Uterus (tissue), 2 donors: ENCODE measurements at regions not wholly inside any gene's neighbourhood (a gene's known extent, or its start where the extent isn't known, plus 50 kb on each side); places are given as distances from the start of the nearest gene placed in this dataset.

Source experiments
- CTCF ChIP-seq, 4 experiments: fragments of 200-600 bp in 2 of 4; fragments of 450-650 bp in 2 of 4; sonication (generic) in 2 of 4; IDR thresholded peaks; one replicate each; pipeline ENCODE4 v1.5.1; 2016 to 2019; ENCODE audit warnings: antibody characterized with exemption in 4 of 4, mild to moderate bottlenecking in 2 of 4, moderate library complexity in 1 of 4
- POLR2A ChIP-seq, 2 donors: fragments of 450-650 bp; IDR thresholded peaks; one replicate each; pipeline ENCODE4 v1.6.1; 2016; ENCODE audit warnings: antibody characterized with exemption in 2 of 2, mild to moderate bottlenecking in 1 of 2, moderate library complexity in 1 of 2

GRCh38 chr19:30226464-30227011 lies 145.6 kb upstream of the ZNF536 start:
- TF ChIP-seq POLR2A (IDR thresholded peaks at IDR 0.05), result no peak
- TF ChIP-seq CTCF (IDR thresholded peaks at IDR 0.05), result no peak
